ENCODE measurements at regions not wholly inside any gene's neighbourhood (a gene's known extent, or its start where the extent isn't known, plus 50 kb on each side); places are given as distances from the start of the nearest gene placed in this dataset.

- BruUV-seq (replicated peaks), result no TSS peak
- Histone ChIP-seq H3K4me1 (replicated peaks; ENCODE audit: insufficient read depth) (no peaks in the 10 kb centered on the region), H3K27me3 (ENCODE audit: insufficient read depth, low read depth) (no peaks in the 10 kb centered on the region), H3F3A (ENCODE audit: insufficient read depth, low read depth) (no peaks in the 10 kb centered on the region), H3K9me3 (ENCODE audit: insufficient read depth, low read depth) (no peaks in the 10 kb centered on the region), H2AFZ (no peak overlapping the region), H4K20me1 (ENCODE audit: insufficient read depth) (no peaks in the 10 kb centered on the region), H3K9me2 (ENCODE audit: insufficient read depth) (no peaks in the 10 kb centered on the region), H3K27ac (no peak overlapping the region), H3K4me2 (no peak overlapping the region), H3K36me3 (ENCODE audit: low read depth) (no peaks in the 10 kb centered on the region), H3K79me2 (ENCODE audit: low read depth) (no peaks in the 10 kb centered on the region), H3K4me3 (no peak overlapping the region)
- TF ChIP-seq CTCF (conservative IDR thresholded peaks at IDR 0.05), result no peak
- TF ChIP-seq EZH2 (IDR thresholded peaks at IDR 0.05; ENCODE audit: low read depth), result no peak
- DNase-seq, result no peak
- intact Hi-C loops (cut with micrococcal nuclease; ENCODE audit: unreplicated experiment), result no loop called here
- ChIA-PET CTCF (no interaction called here), POLR2A (ENCODE audit: unreplicated experiment) (no interaction called here)
Observed at GRCh38 chrX:42948723-42949657, 171.0 kb upstream of the PPP1R2C start.

GRCh38 chrX:42951747-42952146 lies 173.8 kb upstream of the PPP1R2C start:
- ChIA-PET CTCF (no interaction called here), POLR2A (ENCODE audit: unreplicated experiment) (no interaction called here)
- intact Hi-C loops (cut with micrococcal nuclease; ENCODE audit: unreplicated experiment), result no loop called here
- Histone ChIP-seq H3K4me3 (no peak overlapping the region), H3K27ac (no peak overlapping the region), H3K9me3 (ENCODE audit: insufficient read depth, low read depth) (no peaks in the 10 kb centered on the region), H3K79me2 (ENCODE audit: low read depth) (no peaks in the 10 kb centered on the region), H3K36me3 (ENCODE audit: low read depth) (no peaks in the 10 kb centered on the region), H2AFZ (no peak overlapping the region), H3K9me2 (ENCODE audit: insufficient read depth) (no peaks in the 10 kb centered on the region), H3K27me3 (ENCODE audit: insufficient read depth, low read depth) (no peaks in the 10 kb centered on the region), H3K4me1 (replicated peaks; ENCODE audit: insufficient read depth) (no peaks in the 10 kb centered on the region), H4K20me1 (ENCODE audit: insufficient read depth) (no peaks in the 10 kb centered on the region), H3F3A (ENCODE audit: insufficient read depth, low read depth) (no peaks in the 10 kb centered on the region), H3K4me2 (no peak overlapping the region)
- DNase-seq, result no peak
- TF ChIP-seq EZH2 (IDR thresholded peaks at IDR 0.05; ENCODE audit: low read depth) (no peak), CTCF (conservative IDR thresholded peaks at IDR 0.05) (no peak)
- no TSS peak for BruUV-seq (replicated peaks)

- POLR2A ChIA-PET (ENCODE audit: unreplicated experiment), result no interaction called here
- Histone ChIP-seq H4K20me1 (ENCODE audit: insufficient read depth) (no peaks in the 10 kb centered on the region), H2AFZ (no peak overlapping the region), H3K79me2 (ENCODE audit: low read depth) (no peaks in the 10 kb centered on the region), H3K4me2 (no peak overlapping the region), H3K27me3 (ENCODE audit: insufficient read depth, low read depth) (no peaks in the 10 kb centered on the region), H3F3A (ENCODE audit: insufficient read depth, low read depth) (no peaks in the 10 kb centered on the region), H3K9me2 (ENCODE audit: insufficient read depth) (no peaks in the 10 kb centered on the region), H3K27ac (no peak overlapping the region), H3K4me1 (replicated peaks; ENCODE audit: insufficient read depth) (no peaks in the 10 kb centered on the region), H3K36me3 (ENCODE audit: low read depth) (no peaks in the 10 kb centered on the region), H3K4me3 (no peak overlapping the region), H3K9me3 (ENCODE audit: insufficient read depth, low read depth) (no peaks in the 10 kb centered on the region)
- CTCF ChIA-PET, result no interaction called here
- BruUV-seq (replicated peaks), result no TSS peak
- DNase-seq, result no peak
- TF ChIP-seq EZH2 (IDR thresholded peaks at IDR 0.05; ENCODE audit: low read depth), result no peak
- no peak for TF ChIP-seq CTCF (conservative IDR thresholded peaks at IDR 0.05)
- intact Hi-C loops (cut with micrococcal nuclease; ENCODE audit: unreplicated experiment), result no loop called here
Observed at GRCh38 chrX:42952621-42953020, 174.7 kb upstream of the PPP1R2C start.
